ENCODE measurements at regions not wholly inside any gene's neighbourhood (a gene's known extent, or its start where the extent isn't known, plus 50 kb on each side); places are given as distances from the start of the nearest gene placed in this dataset.

GRCh38 chr6:63504777-63505384, 67.4 kb upstream of the LOC128125822 start:
- TF ChIP-seq CTCF (conservative IDR thresholded peaks at IDR 0.05 in 1 of 2, IDR thresholded peaks at IDR 0.05 in 1 of 2; ENCODE audit: extremely low read depth in 1 of 2, insufficient read depth in 1 of 2, low read depth in 1 of 2, low read length in 2 of 2) (no peak), EZH2 (IDR thresholded peaks at IDR 0.05; ENCODE audit: borderline replicate concordance, low read length) (no peak)

Data from mammary epithelial cell (primary cell).